IPS-15b (cell line): ENCODE measurements at regions not wholly inside any gene's neighbourhood (a gene's known extent, or its start where the extent isn't known, plus 50 kb on each side); places are given as distances from the start of the nearest gene placed in this dataset.
"Not testable (repeated sequence)": the region's sequence is repeated elsewhere in the genome, so short reads cannot be mapped to it uniquely, and the experiment has no call there.

Experiments
- H3K27me3 ChIP-seq: one replicate; pipeline ENCODE4 v1.6.1; 2013; ENCODE audit warnings: low read length; ENCODE audit not compliant: control insufficient read depth, insufficient read depth
- H3K36me3 ChIP-seq: one replicate; pipeline ENCODE4 v1.6.1; 2013; ENCODE audit warnings: low read length; ENCODE audit not compliant: control insufficient read depth, insufficient read depth
- H3K4me1 ChIP-seq: one replicate; pipeline ENCODE4 v1.6.1; 2013; ENCODE audit warnings: mild to moderate bottlenecking, low read length; ENCODE audit not compliant: control insufficient read depth, insufficient read depth
- H3K4me3 ChIP-seq: one replicate; pipeline ENCODE4 v1.5.1; 2013; ENCODE audit warnings: low read depth, low read length
- H3K9ac ChIP-seq: one replicate; pipeline ENCODE4 v1.6.1; 2013; ENCODE audit warnings: low read depth, mild to moderate bottlenecking, low read length
- H3K9me3 ChIP-seq: one replicate; pipeline ENCODE4 v1.6.1; 2013; ENCODE audit warnings: mild to moderate bottlenecking, low read length; ENCODE audit not compliant: control insufficient read depth, insufficient read depth

GRCh38 chr13:86253497-86253896 lies 454.3 kb upstream of the SLITRK6 start:
- H3K9ac ChIP-seq, H3K4me3 ChIP-seq, H3K27me3 ChIP-seq, H3K9me3 ChIP-seq, H3K4me1 ChIP-seq, H3K36me3 ChIP-seq: not testable (repeated sequence)

DNA sequence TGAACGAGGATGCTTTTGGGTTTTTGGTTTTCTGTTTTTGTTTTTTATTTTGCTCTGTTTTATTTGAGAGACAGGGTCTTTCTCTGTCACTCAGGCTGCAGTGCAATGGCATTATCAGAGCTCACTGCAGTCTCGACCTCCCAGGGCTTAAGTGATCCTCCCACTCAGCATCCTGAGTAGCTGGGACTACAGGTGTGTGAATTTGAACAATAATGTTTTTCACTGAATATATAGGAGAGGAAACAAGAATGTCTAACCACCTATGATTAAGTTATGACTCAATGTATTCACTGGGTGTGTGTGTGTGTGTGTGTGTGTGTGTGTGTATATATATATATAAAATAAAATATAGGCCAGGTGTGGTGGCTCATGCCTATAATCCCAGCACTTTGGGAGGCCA lies 456.6 kb upstream of the SLITRK6 start:
- H3K9ac ChIP-seq, H3K27me3 ChIP-seq, H3K9me3 ChIP-seq, H3K4me1 ChIP-seq, H3K4me3 ChIP-seq, H3K36me3 ChIP-seq: not testable (repeated sequence)

DNA sequence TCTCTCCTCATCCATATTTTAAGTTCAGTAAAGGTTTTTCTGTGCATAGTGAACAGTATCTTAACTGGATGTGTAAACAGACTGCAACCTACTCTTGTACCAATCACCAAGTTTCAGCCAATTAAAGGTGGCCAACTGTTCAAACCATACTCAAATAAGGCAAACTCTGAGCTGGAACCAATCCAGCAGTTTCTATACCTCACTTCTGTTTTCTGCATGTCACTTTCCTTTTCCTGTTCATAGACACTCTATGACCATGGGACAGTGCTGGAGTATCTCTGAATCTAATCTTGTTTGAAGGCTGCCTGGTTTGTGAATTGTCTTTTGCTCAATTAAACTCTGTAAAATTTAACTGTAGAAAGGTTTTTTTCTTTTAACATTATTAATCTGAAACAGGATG lies 470.3 kb upstream of the SLITRK6 start:
- H3K4me3 ChIP-seq = no peak overlapping the region
- H3K27me3 ChIP-seq = no peaks in the 10 kb centered on the region
- no peaks in the 10 kb centered on the region for H3K4me1 ChIP-seq
- no peaks in the 10 kb centered on the region for H3K36me3 ChIP-seq
- no peaks in the 10 kb centered on the region for H3K9me3 ChIP-seq
- H3K9ac ChIP-seq = no peak overlapping the region

GRCh38 chr13:86282442-86282841 lies 483.2 kb upstream of the SLITRK6 start:
- H3K4me3 ChIP-seq = no peak overlapping the region
- no peaks in the 10 kb centered on the region for H3K9me3 ChIP-seq
- no peaks in the 10 kb centered on the region for H3K27me3 ChIP-seq
- H3K36me3 ChIP-seq = no peaks in the 10 kb centered on the region
- no peaks in the 10 kb centered on the region for H3K4me1 ChIP-seq
- no peak overlapping the region for H3K9ac ChIP-seq

DNA sequence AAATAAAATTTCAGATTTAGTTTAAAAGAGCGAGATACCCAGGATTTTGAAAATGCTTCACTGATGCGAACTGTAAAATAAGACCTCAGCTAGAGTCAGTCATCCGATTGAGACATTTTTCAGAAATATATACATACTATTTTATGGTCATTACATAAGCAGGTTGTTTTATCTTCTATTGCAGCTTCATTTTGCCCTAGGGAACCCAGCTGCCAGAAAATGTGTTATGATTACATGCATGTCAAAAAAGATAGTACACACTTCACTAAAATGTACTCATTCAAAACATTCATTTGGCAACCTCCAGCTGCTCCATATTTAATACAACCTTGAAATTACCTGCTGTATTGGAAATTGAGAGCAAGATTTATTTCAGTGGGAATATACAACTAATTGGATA lies 483.8 kb upstream of the SLITRK6 start:
- no peaks in the 10 kb centered on the region for H3K27me3 ChIP-seq
- H3K36me3 ChIP-seq = no peaks in the 10 kb centered on the region
- H3K4me1 ChIP-seq = no peaks in the 10 kb centered on the region
- H3K9ac ChIP-seq = no peak overlapping the region
- H3K4me3 ChIP-seq = no peak overlapping the region
- no peaks in the 10 kb centered on the region for H3K9me3 ChIP-seq

- Histone ChIP-seq H3K9ac (no peak overlapping the region), H3K36me3 (no peaks in the 10 kb centered on the region), H3K4me1 (no peaks in the 10 kb centered on the region), H3K4me3 (no peak overlapping the region), H3K27me3 (no peaks in the 10 kb centered on the region), H3K9me3 (no peaks in the 10 kb centered on the region)
These were observed 499.5 kb upstream of the SLITRK6 start for GRCh38 chr13:86298725-86299124.

GRCh38 chr13:86299128-86299527 lies 499.9 kb upstream of the SLITRK6 start:
- H3K9ac ChIP-seq = no peak overlapping the region

GRCh38 chr13:86309881-86310280 lies 510.7 kb upstream of the SLITRK6 start:
- H3K27me3 ChIP-seq = no peaks in the 10 kb centered on the region

More at GRCh38 chr13:86299128-86299527, 499.9 kb upstream of the SLITRK6 start:
- Histone ChIP-seq H3K27me3 (no peaks in the 10 kb centered on the region), H3K4me3 (no peak overlapping the region), H3K4me1 (no peaks in the 10 kb centered on the region), H3K9me3 (no peaks in the 10 kb centered on the region), H3K36me3 (no peaks in the 10 kb centered on the region)

DNA sequence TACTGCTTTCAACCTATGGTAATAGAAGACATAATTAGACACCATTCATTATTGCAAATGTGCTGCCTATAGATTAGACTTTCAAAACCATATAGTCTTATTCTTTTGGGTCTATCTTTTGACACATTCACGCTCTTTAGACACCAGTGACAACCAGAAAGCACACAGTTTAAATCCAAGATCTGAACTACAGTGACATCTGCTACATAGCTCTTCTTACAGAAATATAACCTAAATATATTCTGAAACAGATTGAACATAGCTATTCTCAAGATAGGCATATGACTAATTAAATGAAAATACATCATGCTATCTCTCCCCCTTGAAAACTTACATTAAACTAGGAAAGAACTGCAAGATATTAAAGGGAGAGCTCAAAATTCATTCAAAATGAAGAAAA lies 514.2 kb upstream of the SLITRK6 start:
- no peak overlapping the region for H3K4me3 ChIP-seq
- no peaks in the 10 kb centered on the region for H3K9me3 ChIP-seq
- no peaks in the 10 kb centered on the region for H3K4me1 ChIP-seq
- H3K36me3 ChIP-seq = no peaks in the 10 kb centered on the region
- H3K27me3 ChIP-seq = no peaks in the 10 kb centered on the region
- H3K9ac ChIP-seq = no peak overlapping the region

More at GRCh38 chr13:86309881-86310280, 510.7 kb upstream of the SLITRK6 start:
- Histone ChIP-seq H3K4me1 (no peaks in the 10 kb centered on the region), H3K9ac (no peak overlapping the region), H3K9me3 (no peaks in the 10 kb centered on the region), H3K4me3 (no peak overlapping the region), H3K36me3 (no peaks in the 10 kb centered on the region)

DNA sequence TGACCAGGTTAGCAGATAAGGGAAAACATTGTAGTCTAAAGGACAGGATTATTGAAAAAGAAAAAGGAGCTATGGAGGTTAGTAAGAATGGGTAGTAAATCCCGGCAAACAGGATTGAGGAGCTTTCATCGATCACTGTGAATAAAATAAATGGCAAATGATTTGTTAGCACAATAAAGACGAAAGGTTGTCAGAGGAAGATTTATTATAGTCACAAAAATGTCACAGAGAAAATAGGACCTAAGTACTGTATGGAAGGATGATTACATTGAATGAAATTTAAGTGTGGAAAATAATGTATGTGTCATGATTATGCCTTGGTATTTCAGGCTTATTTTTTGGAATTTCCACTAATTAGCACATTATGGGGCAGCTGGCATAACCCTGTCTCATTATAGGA lies 519.2 kb upstream of the SLITRK6 start:
- Histone ChIP-seq H3K36me3 (no peaks in the 10 kb centered on the region), H3K9me3 (no peaks in the 10 kb centered on the region), H3K4me3 (no peak overlapping the region), H3K27me3 (no peaks in the 10 kb centered on the region), H3K4me1 (no peaks in the 10 kb centered on the region), H3K9ac (no peak overlapping the region)

GRCh38 chr13:86324191-86324590 lies 525.0 kb upstream of the SLITRK6 start:
- Histone ChIP-seq H3K9me3 (no peaks in the 10 kb centered on the region), H3K4me1 (no peaks in the 10 kb centered on the region), H3K36me3 (no peaks in the 10 kb centered on the region), H3K27me3 (no peaks in the 10 kb centered on the region), H3K4me3 (no peak overlapping the region), H3K9ac (no peak overlapping the region)

DNA sequence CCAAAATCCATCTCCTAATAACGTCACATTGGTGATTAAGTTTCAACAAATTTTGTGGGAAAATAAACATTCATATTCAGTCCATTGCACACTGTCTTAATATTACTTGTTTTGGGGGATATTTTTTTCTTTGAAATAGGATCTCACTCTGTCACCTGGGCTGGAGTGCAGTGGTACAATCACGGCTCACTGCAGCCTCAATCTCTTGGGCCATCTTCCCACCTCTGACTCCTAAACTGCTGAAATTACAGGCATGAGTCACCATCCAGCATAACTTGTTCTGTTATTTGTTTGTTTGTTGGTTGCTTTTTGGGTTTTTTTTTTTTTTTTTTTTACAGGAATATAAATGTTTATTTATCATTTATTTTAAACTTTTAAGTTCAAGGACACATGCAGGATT lies 556.1 kb upstream of the SLITRK6 start:
- H3K4me3 ChIP-seq = no peak overlapping the region

DNA sequence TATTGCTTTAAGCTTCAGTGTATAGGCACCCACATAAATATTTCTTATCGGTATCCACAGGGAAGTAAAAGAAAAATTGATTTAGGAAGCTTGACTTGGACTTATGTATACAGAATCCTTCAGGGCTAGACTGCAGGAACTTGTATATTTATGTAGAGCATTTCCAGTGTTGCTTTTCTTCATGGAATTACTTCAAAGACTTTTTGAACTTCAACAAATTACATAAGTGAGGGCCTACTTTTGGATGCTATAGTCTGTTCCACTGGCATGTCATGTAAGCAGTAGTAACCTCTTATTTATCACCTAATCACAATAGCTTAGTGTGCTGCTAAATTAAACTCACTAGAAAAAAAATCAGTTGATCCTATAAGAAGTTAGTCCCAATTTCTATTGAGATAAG lies 557.9 kb upstream of the SLITRK6 start:
- Histone ChIP-seq H3K27me3 (no peaks in the 10 kb centered on the region), H3K4me3 (no peak overlapping the region), H3K4me1 (no peaks in the 10 kb centered on the region), H3K36me3 (no peaks in the 10 kb centered on the region), H3K9ac (no peak overlapping the region), H3K9me3 (no peaks in the 10 kb centered on the region)

More for the DNA sequence above, 556.1 kb upstream of the SLITRK6 start:
- Histone ChIP-seq H3K9me3 (no peaks in the 10 kb centered on the region), H3K9ac (no peak overlapping the region), H3K36me3 (no peaks in the 10 kb centered on the region), H3K4me1 (no peaks in the 10 kb centered on the region), H3K27me3 (no peaks in the 10 kb centered on the region)
